HEK293 (cell line): ENCODE measurements at regions not wholly inside any gene's neighbourhood (a gene's known extent, or its start where the extent isn't known, plus 50 kb on each side); places are given as distances from the start of the nearest gene placed in this dataset.

Experiments used
- CTCF ChIA-PET: fragments of 350-600 bp; formaldehyde crosslinking; extraction: SDS; loops from one replicate; lab custom pipeline; 2021; ENCODE audit warnings: antibody characterized with exemption; lab: Yijun Ruan, JAX
- POLR2A ChIA-PET: fragments of 300-600 bp; formaldehyde crosslinking; extraction: SDS; loops from one replicate; lab custom pipeline; 2020; ENCODE audit warnings: antibody characterized with exemption, inconsistent platforms; lab: Yijun Ruan, JAX
- H3K27ac ChIP-seq: fragments of 200-500 bp; sonication (Bioruptor generic); 2 replicates; pipeline ENCODE4 v1.5.1; 2014; ENCODE audit warnings: low read depth, low read length, control low read depth, inconsistent platforms; ENCODE audit errors: extremely low read depth
- H3K36me3 ChIP-seq, 2 experiments: fragments of 200-500 bp in 1 of 2; sonication (Bioruptor generic) in 1 of 2; 1 replicate in 1 of 2; 2 replicates in 1 of 2; pipeline ENCODE4 v1.5.1; 2014 to 2017; ENCODE audit warnings: inconsistent platforms in 2 of 2, low read length in 2 of 2; ENCODE audit not compliant: control insufficient read depth in 2 of 2, insufficient read depth in 1 of 2
- H3K4me1 ChIP-seq: fragments of 200-500 bp; sonication (Bioruptor generic); 2 replicates; pipeline ENCODE4 v1.5.1; 2014; ENCODE audit warnings: mild to moderate bottlenecking, low read length, inconsistent platforms; ENCODE audit not compliant: control insufficient read depth, insufficient read depth
- H3K4me3 ChIP-seq: 2 replicates; pipeline ENCODE4 v1.5.1; 2011; ENCODE audit warnings: low read depth, mild to moderate bottlenecking, control low read depth, low read length, moderate library complexity
- H3K9me3 ChIP-seq: fragments of 200-500 bp; sonication (Bioruptor generic); 2 replicates; pipeline ENCODE4 v1.5.1; 2014; ENCODE audit warnings: low read depth, low read length, inconsistent platforms; ENCODE audit not compliant: control insufficient read depth, insufficient read depth
- GLI2 ChIP-seq: fragments of 450-650 bp; formaldehyde crosslinking; IDR thresholded peaks from 2 replicates; pipeline ENCODE4; 2017; ENCODE audit warnings: missing biosample characterization, missing genetic modification characterization, low read depth, borderline replicate concordance
- GLIS1 ChIP-seq: fragments of 450-650 bp; formaldehyde crosslinking; IDR thresholded peaks from 2 replicates; pipeline ENCODE4 v1.5.1; 2016; ENCODE audit warnings: missing biosample characterization, missing genetic modification characterization
- RBAK ChIP-seq: fragments of 450-650 bp; formaldehyde crosslinking; IDR thresholded peaks from 2 replicates; pipeline ENCODE4 v1.5.1; 2016; ENCODE audit warnings: missing biosample characterization, missing genetic modification characterization
- REPIN1 ChIP-seq: fragments of 450-650 bp; formaldehyde crosslinking; IDR thresholded peaks from 2 replicates; pipeline ENCODE4 v1.5.1; 2017; ENCODE audit warnings: missing biosample characterization, missing genetic modification characterization, low read depth
- ZBTB1 ChIP-seq: fragments of 450-650 bp; formaldehyde crosslinking; IDR thresholded peaks from 2 replicates; pipeline ENCODE4 v1.5.1; 2016; ENCODE audit warnings: missing biosample characterization, missing genetic modification characterization
- ZBTB26 ChIP-seq: fragments of 450-650 bp; formaldehyde crosslinking; optimal IDR thresholded peaks from 2 replicates; pipeline ENCODE3; 2016; ENCODE audit warnings: missing biosample characterization, mild to moderate bottlenecking, missing genetic modification characterization
- ZFP37 ChIP-seq: fragments of 450-650 bp; formaldehyde crosslinking; IDR thresholded peaks from 2 replicates; pipeline ENCODE4 v1.5.1; 2016; ENCODE audit warnings: missing biosample characterization, missing genetic modification characterization
- ZNF138 ChIP-seq: fragments of 450-650 bp; formaldehyde crosslinking; IDR thresholded peaks from 2 replicates; pipeline ENCODE4 v1.5.1; 2016; ENCODE audit warnings: missing biosample characterization, missing genetic modification characterization, borderline replicate concordance
- ZNF18 ChIP-seq: fragments of 450-650 bp; formaldehyde crosslinking; IDR thresholded peaks from 2 replicates; pipeline ENCODE4 v1.5.1; 2016; ENCODE audit warnings: missing biosample characterization, missing genetic modification characterization
- ZNF19 ChIP-seq: fragments of 450-650 bp; formaldehyde crosslinking; IDR thresholded peaks from 2 replicates; pipeline ENCODE4; 2016; ENCODE audit warnings: missing biosample characterization, missing genetic modification characterization, low read depth
- ZNF324 ChIP-seq: fragments of 450-650 bp; formaldehyde crosslinking; IDR thresholded peaks from 2 replicates; pipeline ENCODE4 v1.5.1; 2016; ENCODE audit warnings: missing biosample characterization, missing genetic modification characterization
- ZNF354C ChIP-seq: fragments of 450-650 bp; formaldehyde crosslinking; IDR thresholded peaks from 2 replicates; pipeline ENCODE4 v1.5.1; 2016; ENCODE audit warnings: missing biosample characterization, missing genetic modification characterization, low read depth, borderline replicate concordance
- ZNF585B ChIP-seq: fragments of 450-650 bp; formaldehyde crosslinking; IDR thresholded peaks from 2 replicates; pipeline ENCODE4 v1.5.1; 2016; ENCODE audit warnings: missing biosample characterization, missing genetic modification characterization
- ZNF596 ChIP-seq: fragments of 450-650 bp; IDR thresholded peaks from 2 replicates; pipeline ENCODE4 v1.5.0; 2018; ENCODE audit warnings: missing biosample characterization, mild to moderate bottlenecking, missing genetic modification characterization, moderate library complexity
- ZNF610 ChIP-seq: fragments of 450-650 bp; formaldehyde crosslinking; IDR thresholded peaks from 2 replicates; pipeline ENCODE4 v1.5.1; 2016; ENCODE audit warnings: missing biosample characterization, missing genetic modification characterization, borderline replicate concordance
- ZNF677 ChIP-seq: fragments of 450-650 bp; IDR thresholded peaks from 2 replicates; pipeline ENCODE4 v1.5.0; 2018; ENCODE audit warnings: missing biosample characterization, mild to moderate bottlenecking, missing genetic modification characterization, moderate library complexity
- ZNF785 ChIP-seq: fragments of 450-650 bp; formaldehyde crosslinking; IDR thresholded peaks from 2 replicates; pipeline ENCODE4 v1.5.1; 2016; ENCODE audit warnings: missing biosample characterization, missing genetic modification characterization
- TF ChIP-seq, protein P1 (sequence below): fragments of 450-650 bp; formaldehyde crosslinking; IDR thresholded peaks from 2 replicates; pipeline ENCODE4 v1.5.1; 2016; ENCODE audit warnings: missing biosample characterization, missing genetic modification characterization
- TF ChIP-seq, protein P2 (sequence below): fragments of 450-650 bp; formaldehyde crosslinking; IDR thresholded peaks from 2 replicates; pipeline ENCODE4 v1.5.1; 2016; ENCODE audit warnings: missing biosample characterization, missing genetic modification characterization

DNA sequence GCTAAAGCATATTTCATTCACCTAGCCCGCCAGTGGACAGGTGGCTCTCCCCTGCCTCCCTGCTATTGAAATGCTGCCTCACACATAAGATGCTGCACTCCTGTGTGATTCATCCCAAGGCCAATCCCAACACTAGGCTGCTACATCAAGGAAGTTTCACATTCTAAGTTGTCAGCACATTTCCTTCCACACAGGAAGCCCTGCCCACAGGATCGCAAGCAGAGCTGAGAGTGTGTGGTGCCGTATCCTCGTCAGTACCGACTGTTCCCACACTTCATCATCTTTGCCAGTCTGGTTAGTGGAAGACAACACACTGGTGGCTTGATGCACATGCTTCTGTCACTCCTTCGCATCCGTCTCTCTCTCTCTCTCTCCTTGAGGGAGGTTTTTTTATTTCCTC, 194.3 kb upstream of the PPP2R2D start (continued):
- TF ChIP-seq ZNF677 (tag by site-specific recombination) (no peak), RBAK (tag by site-specific recombination) (no peak), ZBTB26 (no peak)
- TF ChIP-seq, all 188 proteins: peak for 0

DNA sequence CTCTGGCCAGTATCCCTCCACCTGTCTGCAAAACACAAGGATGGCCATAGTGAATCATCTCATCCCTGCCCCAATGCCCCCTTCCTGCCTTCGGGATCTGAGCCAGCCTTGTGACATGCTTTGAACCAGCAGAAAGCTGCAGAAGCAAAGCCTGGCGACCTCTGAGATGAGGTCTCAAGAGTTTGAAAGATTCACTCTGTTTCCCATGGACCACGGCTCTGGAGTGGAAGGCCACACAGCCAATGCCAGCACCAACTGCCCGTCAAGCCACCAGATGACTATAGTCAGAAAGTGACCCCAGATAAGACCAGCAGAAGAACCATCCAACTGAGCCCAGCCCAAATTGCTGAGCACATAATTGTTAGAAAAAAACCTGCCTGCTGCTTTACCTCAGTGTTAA, 193.9 kb upstream of the PPP2R2D start:
- Histone ChIP-seq H3K36me3 (no peaks in the 10 kb centered on the region), H3K27ac (no peak overlapping the region), H3K4me1 (no peaks in the 10 kb centered on the region), H3K4me3 (no peak overlapping the region), H3K9me3 (no peaks in the 10 kb centered on the region; the same call in 1 of the 2 replicates)
- CTCF ChIA-PET, result no interaction called here
- POLR2A ChIA-PET, result no interaction called here
- no peak for TF ChIP-seq ZNF19 (tag by site-specific recombination)
- TF ChIP-seq ZNF324, result no peak
- TF ChIP-seq REPIN1, result no peak

DNA sequence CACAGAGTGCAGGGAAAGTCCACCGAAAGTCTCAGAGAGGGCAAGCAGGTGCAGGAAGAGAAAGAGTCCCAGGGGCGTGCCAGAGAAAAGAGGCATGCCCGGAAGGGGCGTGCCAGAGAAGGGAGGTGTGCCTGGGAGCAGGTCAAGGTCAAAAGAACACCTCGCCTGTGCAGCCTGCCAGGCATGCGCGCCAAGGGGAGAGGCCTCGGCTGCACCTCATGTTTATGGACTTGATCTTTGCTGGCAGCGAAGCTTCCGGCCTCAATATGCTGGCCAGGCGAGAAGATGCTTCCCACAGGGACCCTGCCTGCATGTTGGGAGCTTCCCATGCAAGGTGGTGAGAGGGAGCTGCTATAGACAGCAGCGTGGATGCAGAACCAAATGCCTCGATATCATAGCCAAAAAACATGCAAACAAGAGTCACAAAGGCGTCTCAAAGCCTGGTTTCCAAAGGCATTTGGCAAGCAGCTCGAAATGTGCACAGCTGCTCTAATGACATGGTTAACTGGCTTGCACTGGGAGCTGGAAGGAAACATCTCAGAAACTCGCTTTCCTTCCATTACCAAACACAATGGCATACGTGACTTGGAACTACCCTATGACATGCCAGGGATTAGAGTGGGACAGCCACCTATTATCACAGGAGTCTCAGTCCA, 192.5 kb upstream of the PPP2R2D start:
- TF ChIP-seq ZFP37 (tag by site-specific recombination), result no peak
- TF ChIP-seq, protein P1, sequence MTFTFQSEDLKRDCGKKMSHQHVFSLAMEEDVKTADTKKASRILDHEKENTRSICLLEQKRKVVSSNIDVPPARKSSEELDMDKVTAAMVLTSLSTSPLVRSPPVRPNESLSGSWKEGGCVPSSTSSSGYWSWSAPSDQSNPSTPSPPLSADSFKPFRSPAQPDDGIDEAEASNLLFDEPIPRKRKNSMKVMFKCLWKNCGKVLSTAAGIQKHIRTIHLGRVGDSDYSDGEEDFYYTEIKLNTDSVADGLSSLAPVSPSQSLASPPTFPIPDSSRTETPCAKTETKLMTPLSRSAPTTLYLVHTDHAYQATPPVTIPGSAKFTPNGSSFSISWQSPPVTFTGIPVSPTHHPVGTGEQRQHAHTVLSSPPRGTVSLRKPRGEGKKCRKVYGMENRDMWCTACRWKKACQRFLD, result no peak
- TF ChIP-seq ZNF596 (tag by site-specific recombination), result no peak
- TF ChIP-seq ZNF18 (tag by site-specific recombination), result no peak
- TF ChIP-seq, protein P2, sequence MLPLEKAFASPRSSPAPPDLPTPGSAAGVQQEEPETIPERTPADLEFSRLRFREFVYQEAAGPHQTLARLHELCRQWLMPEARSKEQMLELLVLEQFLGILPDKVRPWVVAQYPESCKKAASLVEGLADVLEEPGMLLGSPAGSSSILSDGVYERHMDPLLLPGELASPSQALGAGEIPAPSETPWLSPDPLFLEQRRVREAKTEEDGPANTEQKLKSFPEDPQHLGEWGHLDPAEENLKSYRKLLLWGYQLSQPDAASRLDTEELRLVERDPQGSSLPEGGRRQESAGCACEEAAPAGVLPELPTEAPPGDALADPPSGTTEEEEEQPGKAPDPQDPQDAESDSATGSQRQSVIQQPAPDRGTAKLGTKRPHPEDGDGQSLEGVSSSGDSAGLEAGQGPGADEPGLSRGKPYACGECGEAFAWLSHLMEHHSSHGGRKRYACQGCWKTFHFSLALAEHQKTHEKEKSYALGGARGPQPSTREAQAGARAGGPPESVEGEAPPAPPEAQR (tag by site-specific recombination), result no peak
- no peak for TF ChIP-seq ZNF785 (tag by site-specific recombination)
- TF ChIP-seq ZNF354C, result no peak
- Histone ChIP-seq H3K4me1 (no peaks in the 10 kb centered on the region), H3K9me3 (no peaks in the 10 kb centered on the region; the same call in 1 of the 2 replicates), H3K36me3 (no peaks in the 10 kb centered on the region), H3K27ac (no peak overlapping the region), H3K4me3 (no peak overlapping the region)
- CTCF ChIA-PET, result no interaction called here
- POLR2A ChIA-PET, result no interaction called here

- H3K4me1 ChIP-seq, result no peaks in the 10 kb centered on the region
- no peak overlapping the region for H3K4me3 ChIP-seq
- TF ChIP-seq ZBTB1 (no peak), GLI2 (no peak), ZNF585B (tag by site-specific recombination) (no peak), ZNF138 (no peak), ZNF610 (tag by site-specific recombination) (no peak), GLIS1 (tag by site-specific recombination) (peak; percentile 66)
- TF ChIP-seq, protein P2 (tag by site-specific recombination), result no peak
- CTCF ChIA-PET, result no interaction called here
- H3K9me3 ChIP-seq, result no peaks in the 10 kb centered on the region; the same call in 1 of the 2 replicates
- H3K36me3 ChIP-seq, result no peaks in the 10 kb centered on the region
- no peak overlapping the region for H3K27ac ChIP-seq
- POLR2A ChIA-PET, result no interaction called here
These were observed 190.5 kb upstream of the PPP2R2D start for GRCh38 chr10:131710142-131710861.
